ENCODE measurements at regions not wholly inside any gene's neighbourhood (a gene's known extent, or its start where the extent isn't known, plus 50 kb on each side); places are given as distances from the start of the nearest gene placed in this dataset.

DNA sequence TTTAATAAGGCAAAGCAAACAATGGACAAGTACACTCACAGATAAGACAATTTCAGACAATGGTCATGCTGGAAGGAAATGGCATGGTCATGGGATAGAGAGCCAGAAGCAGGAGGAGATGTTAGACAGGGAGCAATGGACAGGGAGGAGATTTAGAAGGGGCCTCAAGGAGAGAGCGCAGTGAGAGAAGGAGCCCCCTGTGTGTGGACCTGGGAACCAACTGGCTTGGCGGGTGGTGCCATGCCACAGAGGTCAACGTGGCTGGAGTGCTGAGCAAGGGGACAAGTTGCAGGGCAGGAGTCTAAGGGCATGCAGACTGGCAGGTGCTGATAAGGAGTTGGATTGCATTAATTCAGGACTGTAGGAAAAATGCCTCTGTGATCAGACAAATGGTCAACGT, 75.3 kb upstream of the UQCRFS1 start:
- Mint-ChIP-seq H3K27ac (no peak overlapping the region), H3K27me3 (ENCODE audit: insufficient read depth, low read depth) (peaks cover 14% of the 10 kb centered on the region), H3K36me3 (no peaks in the 10 kb centered on the region), H3K9me3 (peaks cover 4% of the 10 kb centered on the region), H3K4me3 (no peak overlapping the region), H3K4me1 (peaks cover 20% of the 10 kb centered on the region)
- no peaks in the 10 kb centered on the region for H4K20me1 ChIP-seq (ENCODE audit: low read depth)
- H2AFZ ChIP-seq (replicated peaks), result no peak overlapping the region
- no peak for DNase-seq (ENCODE audit: low spot score)
- TF ChIP-seq, protein P1, sequence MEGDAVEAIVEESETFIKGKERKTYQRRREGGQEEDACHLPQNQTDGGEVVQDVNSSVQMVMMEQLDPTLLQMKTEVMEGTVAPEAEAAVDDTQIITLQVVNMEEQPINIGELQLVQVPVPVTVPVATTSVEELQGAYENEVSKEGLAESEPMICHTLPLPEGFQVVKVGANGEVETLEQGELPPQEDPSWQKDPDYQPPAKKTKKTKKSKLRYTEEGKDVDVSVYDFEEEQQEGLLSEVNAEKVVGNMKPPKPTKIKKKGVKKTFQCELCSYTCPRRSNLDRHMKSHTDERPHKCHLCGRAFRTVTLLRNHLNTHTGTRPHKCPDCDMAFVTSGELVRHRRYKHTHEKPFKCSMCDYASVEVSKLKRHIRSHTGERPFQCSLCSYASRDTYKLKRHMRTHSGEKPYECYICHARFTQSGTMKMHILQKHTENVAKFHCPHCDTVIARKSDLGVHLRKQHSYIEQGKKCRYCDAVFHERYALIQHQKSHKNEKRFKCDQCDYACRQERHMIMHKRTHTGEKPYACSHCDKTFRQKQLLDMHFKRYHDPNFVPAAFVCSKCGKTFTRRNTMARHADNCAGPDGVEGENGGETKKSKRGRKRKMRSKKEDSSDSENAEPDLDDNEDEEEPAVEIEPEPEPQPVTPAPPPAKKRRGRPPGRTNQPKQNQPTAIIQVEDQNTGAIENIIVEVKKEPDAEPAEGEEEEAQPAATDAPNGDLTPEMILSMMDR (IDR thresholded peaks at IDR 0.05), result no peak
- TF ChIP-seq EZH2phosphoT487 (IDR thresholded peaks at IDR 0.05), result no peak
- no peak for TF ChIP-seq EZH2 (IDR thresholded peaks at IDR 0.05)
- H3K36me3 ChIP-seq, result no peaks in the 10 kb centered on the region
- H3K4me1 ChIP-seq, result no peaks in the 10 kb centered on the region
- no peak overlapping the region for H3K27ac ChIP-seq
- H3F3A ChIP-seq (ENCODE audit: low read depth), result no peaks in the 10 kb centered on the region
- peaks cover 14% of the 10 kb centered on the region for H3K27me3 ChIP-seq
- H3K4me3 ChIP-seq, result no peak overlapping the region
- no peaks in the 10 kb centered on the region for H3K9me3 ChIP-seq (ENCODE audit: low read depth)
- no peaks in the 10 kb centered on the region for H3K79me2 ChIP-seq (ENCODE audit: low read depth)
- H3K4me2 ChIP-seq, result no peak overlapping the region
- H3K9ac ChIP-seq, result no peak overlapping the region

DNA sequence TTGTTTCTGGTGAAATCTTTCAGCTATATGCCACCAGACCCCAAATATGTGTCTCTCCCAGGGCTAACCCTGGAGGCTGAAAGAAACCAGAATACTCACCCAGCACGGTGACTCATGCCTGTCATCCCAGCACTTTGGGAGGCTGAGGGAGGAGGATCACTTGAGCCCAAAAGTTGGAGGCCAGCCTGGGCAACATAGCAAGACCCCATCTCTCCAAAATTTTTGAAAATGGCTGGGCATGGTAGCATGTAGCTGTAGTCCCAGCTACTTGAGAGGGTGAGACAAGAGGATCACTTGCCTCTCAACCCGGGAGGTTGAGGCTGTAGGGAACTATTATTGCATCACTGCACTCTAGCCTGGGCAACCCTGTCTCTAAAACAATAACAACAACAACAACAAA, 76.1 kb upstream of the UQCRFS1 start:
- Mint-ChIP-seq H3K4me3 (no peak overlapping the region), H3K4me1 (peaks cover 20% of the 10 kb centered on the region), H3K9me3 (peaks cover 4% of the 10 kb centered on the region), H3K27me3 (ENCODE audit: insufficient read depth, low read depth) (peaks cover 13% of the 10 kb centered on the region), H3K27ac (no peak overlapping the region), H3K36me3 (no peaks in the 10 kb centered on the region)
- Histone ChIP-seq H3K27ac (no peak overlapping the region), H3K4me3 (no peak overlapping the region), H3K9me3 (ENCODE audit: low read depth) (no peaks in the 10 kb centered on the region), H3K36me3 (no peaks in the 10 kb centered on the region), H4K20me1 (ENCODE audit: low read depth) (no peaks in the 10 kb centered on the region), H3K79me2 (ENCODE audit: low read depth) (no peaks in the 10 kb centered on the region), H3F3A (ENCODE audit: low read depth) (no peaks in the 10 kb centered on the region), H3K27me3 (peaks cover 14% of the 10 kb centered on the region), H3K4me2 (no peak overlapping the region), H3K4me1 (no peaks in the 10 kb centered on the region), H2AFZ (replicated peaks) (no peak overlapping the region), H3K9ac (no peak overlapping the region)
- TF ChIP-seq EZH2 (IDR thresholded peaks at IDR 0.05) (no peak), EZH2phosphoT487 (IDR thresholded peaks at IDR 0.05) (no peak)
- TF ChIP-seq, protein P1 (IDR thresholded peaks at IDR 0.05), result no peak
- DNase-seq (ENCODE audit: low spot score), result no peak

DNA sequence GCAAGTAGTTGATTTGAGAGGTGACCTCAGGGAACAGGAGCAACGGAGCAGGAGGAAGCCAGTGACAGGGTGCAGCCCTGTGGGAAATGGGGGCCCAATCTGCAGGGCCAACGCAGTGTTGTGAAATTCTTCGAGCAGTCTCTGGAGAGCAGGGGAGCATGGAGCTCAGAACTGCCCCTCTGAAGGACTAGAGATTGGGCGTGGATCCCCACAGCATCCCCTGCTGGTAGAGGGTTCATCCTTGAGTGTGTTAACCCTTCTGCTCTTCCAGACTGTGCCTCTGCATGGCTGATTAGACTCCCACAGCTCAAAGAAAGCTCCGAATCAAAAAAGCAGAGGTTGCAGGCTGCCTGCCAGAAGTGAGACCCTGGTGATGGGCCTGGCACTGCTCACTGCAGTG, 77.9 kb upstream of the UQCRFS1 start:
- no peaks in the 10 kb centered on the region for H4K20me1 ChIP-seq (ENCODE audit: low read depth)
- Mint-ChIP-seq H3K4me3 (no peak overlapping the region), H3K27ac (peak overlapping the region; percentile 96), H3K9me3 (peaks cover 6% of the 10 kb centered on the region), H3K27me3 (ENCODE audit: insufficient read depth, low read depth) (peaks cover 13% of the 10 kb centered on the region), H3K36me3 (no peaks in the 10 kb centered on the region), H3K4me1 (peaks cover 20% of the 10 kb centered on the region)
- no peak overlapping the region for H3K4me3 ChIP-seq
- H3K27me3 ChIP-seq, result no peaks in the 10 kb centered on the region
- H3K27ac ChIP-seq, result no peak overlapping the region
- H3K36me3 ChIP-seq, result no peaks in the 10 kb centered on the region
- H3K9me3 ChIP-seq (ENCODE audit: low read depth), result no peaks in the 10 kb centered on the region
- no peaks in the 10 kb centered on the region for H3K4me1 ChIP-seq
- no peaks in the 10 kb centered on the region for H3K79me2 ChIP-seq (ENCODE audit: low read depth)
- no peak overlapping the region for H2AFZ ChIP-seq (replicated peaks)
- DNase-seq (ENCODE audit: low spot score), result peak; percentile 33
- H3K9ac ChIP-seq, result no peak overlapping the region
- H3F3A ChIP-seq (ENCODE audit: low read depth), result no peaks in the 10 kb centered on the region
- TF ChIP-seq EZH2 (IDR thresholded peaks at IDR 0.05) (no peak), EZH2phosphoT487 (IDR thresholded peaks at IDR 0.05) (no peak)
- TF ChIP-seq, protein P1 (IDR thresholded peaks at IDR 0.05), result peak; percentile 36
- H3K4me2 ChIP-seq, result no peak overlapping the region
